Activated B cell treated with CpG ODN at 0.5 μM for 24 hours (primary cell): ENCODE measurements at regions not wholly inside any gene's neighbourhood (a gene's known extent, or its start where the extent isn't known, plus 50 kb on each side); places are given as distances from the start of the nearest gene placed in this dataset.

ENCODE experiments used
- ATAC-seq: fragments of 200-7000 bp; cut with Tn5 transposase; one replicate; pipeline ENCODE4 v1.10.0; 2021; ENCODE audit warnings: low read depth, mild to moderate bottlenecking, moderate library complexity
- CTCF ChIA-PET: fragments of 350-600 bp; sonication (Branson Sonifier 250); formaldehyde crosslinking; loops from one replicate; lab custom pipeline; 2021; ENCODE audit warnings: antibody characterized with exemption; lab: Charles Lee
- POLR2A ChIA-PET: fragments of 350-600 bp; sonication (Branson Sonifier 250); formaldehyde crosslinking; loops from one replicate; lab custom pipeline; 2021; ENCODE audit warnings: antibody characterized with exemption; lab: Charles Lee
- DNase-seq: peaks from one replicate; pipeline ENCODE4 v3.0.0; 2022
- H3K27ac Mint-ChIP-seq: one replicate; pipeline ENCODE4 v1.8.0; 2020; ENCODE audit warnings: mixed read lengths
- H3K27me3 Mint-ChIP-seq: one replicate; pipeline ENCODE4 v1.8.0; 2021; ENCODE audit warnings: mixed read lengths
- H3K36me3 Mint-ChIP-seq: one replicate; pipeline ENCODE4 v1.8.0; 2021; ENCODE audit warnings: low read depth, mixed read lengths
- H3K4me1 Mint-ChIP-seq: one replicate; pipeline ENCODE4 v1.8.0; 2021; ENCODE audit warnings: mixed read lengths
- H3K4me3 Mint-ChIP-seq: one replicate; pipeline ENCODE4 v1.8.0; 2020; ENCODE audit warnings: mild to moderate bottlenecking, mixed read lengths
- H3K9me3 Mint-ChIP-seq: one replicate; pipeline ENCODE4 v1.8.0; 2020; ENCODE audit warnings: mixed read lengths
- CTCF ChIP-seq: fragments of 200-600 bp; IDR thresholded peaks from one replicate; pipeline ENCODE4 v1.8.0; 2022; ENCODE audit warnings: antibody characterized with exemption, mild to moderate bottlenecking
- intact Hi-C: fragments of 100-400 bp; cut with micrococcal nuclease; formaldehyde crosslinking; loops from one replicate; pipeline ENCODE4 v1.15.1; 2024

- TF ChIP-seq CTCF = no peak
- Mint-ChIP-seq H3K27ac (no peak overlapping the region), H3K4me1 (no peaks in the 10 kb centered on the region)
Observed at GRCh38 chr5:39846144-39846543, 421.4 kb upstream of the DAB2 start.

DNA sequence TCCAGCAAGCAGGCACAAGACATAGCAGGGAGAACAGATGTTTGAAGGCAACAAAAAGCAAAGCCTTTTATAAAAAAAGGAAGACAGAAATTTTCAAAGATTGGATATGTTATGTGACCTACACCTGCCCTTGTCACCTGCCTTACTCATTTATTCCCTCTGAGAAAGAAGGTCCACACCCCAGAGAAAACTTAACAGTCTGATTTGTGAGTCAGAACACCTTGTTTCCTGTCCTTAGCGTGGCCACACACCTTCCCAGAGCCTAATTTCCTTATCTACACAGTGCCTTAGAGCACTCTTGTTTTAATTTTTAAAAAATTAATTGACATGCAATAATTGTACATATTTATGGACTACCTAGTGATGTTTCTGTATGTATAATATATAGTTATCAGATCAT lies 419.0 kb upstream of the DAB2 start:
- Mint-ChIP-seq H3K9me3 (peaks cover 10% of the 10 kb centered on the region), H3K36me3 (no peaks in the 10 kb centered on the region), H3K4me1 (no peaks in the 10 kb centered on the region), H3K4me3 (no peak overlapping the region), H3K27ac (no peak overlapping the region), H3K27me3 (no peaks in the 10 kb centered on the region)
- CTCF ChIA-PET = no interaction called here
- ATAC-seq (no peak), DNase-seq (no peak)
- intact Hi-C loops = no loop called here
- TF ChIP-seq CTCF = no peak
- POLR2A ChIA-PET = no interaction called here

More at GRCh38 chr5:39846144-39846543, 421.4 kb upstream of the DAB2 start:
- DNase-seq (no peak), ATAC-seq (no peak)
- Mint-ChIP-seq H3K9me3 (no peaks in the 10 kb centered on the region), H3K4me3 (no peak overlapping the region), H3K27me3 (peaks cover 5% of the 10 kb centered on the region), H3K36me3 (no peaks in the 10 kb centered on the region)
- ChIA-PET CTCF (no interaction called here), POLR2A (no interaction called here)
- intact Hi-C loops = no loop called here

- ChIA-PET CTCF (no interaction called here), POLR2A (no interaction called here)
- no peak for ATAC-seq
- no peak for TF ChIP-seq CTCF
- no peak for DNase-seq
- peaks cover 13% of the 10 kb centered on the region for H3K9me3 Mint-ChIP-seq
- intact Hi-C loops = no loop called here
- no peaks in the 10 kb centered on the region for H3K36me3 Mint-ChIP-seq
- no peak overlapping the region for H3K4me3 Mint-ChIP-seq
- no peaks in the 10 kb centered on the region for H3K4me1 Mint-ChIP-seq
- no peak overlapping the region for H3K27ac Mint-ChIP-seq
- no peaks in the 10 kb centered on the region for H3K27me3 Mint-ChIP-seq
Observed at GRCh38 chr5:39835371-39835770, 410.6 kb upstream of the DAB2 start.

- Mint-ChIP-seq H3K27me3 (no peaks in the 10 kb centered on the region), H3K4me3 (no peak overlapping the region), H3K9me3 (no peaks in the 10 kb centered on the region), H3K36me3 (no peaks in the 10 kb centered on the region), H3K4me1 (no peaks in the 10 kb centered on the region), H3K27ac (no peak overlapping the region)
- ChIA-PET CTCF (no interaction called here), POLR2A (no interaction called here)
- TF ChIP-seq CTCF = no peak
- intact Hi-C loops = no loop called here
- DNase-seq (no peak), ATAC-seq (no peak)
Observed at GRCh38 chr5:39829441-39829840, 404.7 kb upstream of the DAB2 start.

GRCh38 chr5:39826051-39826450 lies 401.3 kb upstream of the DAB2 start:
- intact Hi-C loops = no loop called here
- no peak for ATAC-seq
- no peaks in the 10 kb centered on the region for H3K4me1 Mint-ChIP-seq
- H3K9me3 Mint-ChIP-seq = no peaks in the 10 kb centered on the region
- no peak for TF ChIP-seq CTCF
- H3K27me3 Mint-ChIP-seq = no peaks in the 10 kb centered on the region
- no peak overlapping the region for H3K4me3 Mint-ChIP-seq
- DNase-seq = no peak
- H3K36me3 Mint-ChIP-seq = no peaks in the 10 kb centered on the region
- POLR2A ChIA-PET = no interaction called here
- CTCF ChIA-PET = no interaction called here
- H3K27ac Mint-ChIP-seq = no peak overlapping the region
